Pancreas (tissue), 10 donors: ENCODE measurements at regions not wholly inside any gene's neighbourhood (a gene's known extent, or its start where the extent isn't known, plus 50 kb on each side); places are given as distances from the start of the nearest gene placed in this dataset.

Source experiments
- ATAC-seq, 4 donors: fragments of 200-7000 bp; cut with Tn5 transposase; one replicate each; pipeline versions ENCODE4 v1.8.0 to v1.9.1; 2020; ENCODE audit warnings: mild to moderate bottlenecking in 4 of 4, moderate library complexity in 4 of 4
- DNase-seq, 6 donors: peaks; one replicate each; pipeline ENCODE4 v3.0.0-alpha.2; 2020
- FAIRE-seq: peaks from 2 replicates; lab custom pipeline; 2012; peaks lifted over from hg19 to GRCh38; lab: Jason Lieb, UNC
- H3K27ac ChIP-seq, 4 donors: fragments of 200-600 bp; sonication (generic); 1 replicate in 3 of 4; 2 replicates in 1 of 4; pipeline versions ENCODE4 v1.5.0 to v1.8.0; 2020
- H3K27me3 ChIP-seq, 4 donors: fragments of 200-600 bp; one replicate each; pipeline ENCODE4 v1.8.0; 2021
- H3K36me3 ChIP-seq, 3 donors: fragments of 200-600 bp; sonication (generic) in 1 of 3; one replicate each; pipeline versions ENCODE4 v1.5.0 to v1.8.0; 2020 to 2021
- H3K4me1 ChIP-seq, 3 donors: fragments of 200-600 bp; one replicate each; pipeline ENCODE4 v1.8.0; 2021
- H3K4me3 ChIP-seq, 4 donors: fragments of 200-600 bp; sonication (generic) in 2 of 4; one replicate each; pipeline versions ENCODE4 v1.5.0 to v1.8.0; 2020 to 2021
- H3K9me3 ChIP-seq, 4 donors: fragments of 200-600 bp; one replicate each; pipeline ENCODE4 v1.8.0; 2021
- WGBS, 2 donors: extraction: QIAGEN DNeasy Blood & Tissue Kit; methylation state at CpG; one replicate each; pipeline ENCODE4 v1.1.7; 2013; 5-methylcytosine and 5-hydroxymethylcytosine counted together
- intact Hi-C, 3 donors: fragments of 100-400 bp; cut with DNase I; formaldehyde crosslinking; loops; one replicate each; pipeline versions ENCODE4 v1.11.1 to v1.14.2; 2022
- TF ChIP-seq, protein P1 (sequence below), 4 donors: fragments of 200-600 bp; sonication (generic) in 3 of 4; IDR thresholded peaks; one replicate each; pipeline versions ENCODE4 v1.5.0 to v1.8.0; 2021; ENCODE audit warnings: antibody characterized with exemption in 4 of 4
- donor health status: healthy with polysubstance abuse.
- donor health status: DM: no; HTN: no; CAD: no; lungs with moderate emphysema.
- donor health status: DM: no; HTN: no; CAD: no.
- donor health status: control.
- donor health status: control.
- donor health status: Bipolar disorder and iron deficiency.
- donor health status: DM: yes; HTN: yes; CAD: no.
- donor health status: DM: no; HTN: no; CAD: no.
- donor health status: DM: no; HTN: no; CAD: no.
- donor health status: DM: yes; HTN: yes; CAD: no.

DNA sequence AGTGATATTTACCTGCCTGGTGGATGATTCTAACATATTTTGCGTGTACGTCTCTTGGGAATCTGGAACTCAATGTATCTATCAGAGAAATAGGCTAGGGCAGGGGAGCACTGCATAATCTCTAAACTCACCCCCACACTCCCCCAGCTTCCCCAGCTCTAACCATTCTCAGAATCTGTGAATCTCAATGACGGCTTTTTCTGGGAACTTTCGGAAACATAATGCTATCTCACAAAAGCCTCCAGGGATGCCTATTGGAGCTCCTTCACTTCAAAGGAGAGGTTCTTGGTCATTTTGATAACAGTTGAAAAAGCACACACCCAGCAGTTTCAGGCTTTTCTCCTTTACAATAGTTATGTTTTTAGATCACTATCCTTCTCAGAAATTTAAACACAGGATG lies 113.8 kb upstream of the MAGI3 start:
- Histone ChIP-seq H3K4me3 (no peak overlapping the region), H3K4me1 (peaks cover 0 to 8% (median 5%) of the 10 kb centered on the region in 3 donors), H3K27me3 (no peaks in the 10 kb centered on the region), H3K36me3 (no peaks in the 10 kb centered on the region), H3K27ac (no peak overlapping the region), H3K9me3 (no peaks in the 10 kb centered on the region)
- intact Hi-C loops: no loop called here
- no peak for ATAC-seq
- no peak for DNase-seq
- FAIRE-seq: no peak
- TF ChIP-seq, protein P1, sequence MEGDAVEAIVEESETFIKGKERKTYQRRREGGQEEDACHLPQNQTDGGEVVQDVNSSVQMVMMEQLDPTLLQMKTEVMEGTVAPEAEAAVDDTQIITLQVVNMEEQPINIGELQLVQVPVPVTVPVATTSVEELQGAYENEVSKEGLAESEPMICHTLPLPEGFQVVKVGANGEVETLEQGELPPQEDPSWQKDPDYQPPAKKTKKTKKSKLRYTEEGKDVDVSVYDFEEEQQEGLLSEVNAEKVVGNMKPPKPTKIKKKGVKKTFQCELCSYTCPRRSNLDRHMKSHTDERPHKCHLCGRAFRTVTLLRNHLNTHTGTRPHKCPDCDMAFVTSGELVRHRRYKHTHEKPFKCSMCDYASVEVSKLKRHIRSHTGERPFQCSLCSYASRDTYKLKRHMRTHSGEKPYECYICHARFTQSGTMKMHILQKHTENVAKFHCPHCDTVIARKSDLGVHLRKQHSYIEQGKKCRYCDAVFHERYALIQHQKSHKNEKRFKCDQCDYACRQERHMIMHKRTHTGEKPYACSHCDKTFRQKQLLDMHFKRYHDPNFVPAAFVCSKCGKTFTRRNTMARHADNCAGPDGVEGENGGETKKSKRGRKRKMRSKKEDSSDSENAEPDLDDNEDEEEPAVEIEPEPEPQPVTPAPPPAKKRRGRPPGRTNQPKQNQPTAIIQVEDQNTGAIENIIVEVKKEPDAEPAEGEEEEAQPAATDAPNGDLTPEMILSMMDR (IDR thresholded peaks at IDR 0.05): no peak
- 94 to 95% methylated on average over 4 of the region's 4 CpGs for WGBS, 2 donors

DNA sequence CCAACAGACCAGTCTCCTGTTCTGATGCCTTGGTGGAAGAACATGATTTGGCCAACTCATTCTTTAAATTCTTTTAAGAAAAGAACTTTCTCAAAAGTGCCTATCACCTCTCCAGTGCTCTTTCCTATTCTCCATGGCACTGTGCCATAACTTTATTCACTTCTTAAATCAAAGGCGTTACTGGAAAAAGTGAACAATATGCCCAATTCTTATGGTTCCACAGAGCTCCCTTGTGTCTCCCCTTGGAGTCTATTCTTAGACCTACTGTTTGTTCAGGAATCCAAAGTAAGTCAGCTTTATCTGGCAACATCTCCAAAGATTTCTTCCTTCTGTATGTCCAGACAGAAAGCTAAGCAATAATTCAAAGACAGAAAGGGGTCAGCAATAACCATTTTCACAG lies 111.9 kb upstream of the MAGI3 start:
- DNase-seq (no peak), ATAC-seq (no peak), FAIRE-seq (no peak)
- Histone ChIP-seq H3K27ac (no peak overlapping the region), H3K27me3 (no peaks in the 10 kb centered on the region), H3K9me3 (no peaks in the 10 kb centered on the region), H3K4me1 (peaks cover 0 to 8% (median 5%) of the 10 kb centered on the region in 3 donors), H3K36me3 (no peaks in the 10 kb centered on the region), H3K4me3 (no peak overlapping the region)
- TF ChIP-seq, protein P1 (IDR thresholded peaks at IDR 0.05): no peak
- WGBS, 2 donors: 72 to 84% methylated on average over 1 of the region's 1 CpG
- intact Hi-C loops: no loop called here

DNA sequence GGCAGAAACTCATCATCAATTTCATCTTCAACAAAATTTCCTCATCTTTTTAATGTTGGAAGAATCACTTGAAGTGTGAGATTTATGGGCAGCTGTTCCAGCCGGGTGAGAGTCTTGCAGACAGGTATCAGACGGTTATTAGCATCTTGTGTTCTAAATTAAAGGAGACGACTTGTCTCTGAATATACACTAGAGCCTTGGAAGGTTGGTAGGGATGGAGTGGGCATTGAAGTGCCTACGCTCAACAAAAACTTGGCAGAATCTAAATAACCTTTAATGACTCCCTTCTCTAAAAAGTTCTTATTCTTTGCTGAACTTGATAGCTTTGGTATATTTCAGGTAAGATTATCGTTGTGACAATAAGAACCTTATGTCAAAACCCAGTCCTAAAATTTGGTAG lies 111.5 kb upstream of the MAGI3 start:
- peaks cover 0 to 8% (median 8%) of the 10 kb centered on the region in 3 donors for H3K4me1 ChIP-seq
- FAIRE-seq (no peak), ATAC-seq (no peak), DNase-seq (no peak)
- 89 to 91% methylated on average over 5 of the region's 5 CpGs for WGBS, 2 donors
- no peak overlapping the region for H3K4me3 ChIP-seq
- TF ChIP-seq, protein P1 (IDR thresholded peaks at IDR 0.05): no peak
- H3K9me3 ChIP-seq: no peaks in the 10 kb centered on the region
- H3K27me3 ChIP-seq: no peaks in the 10 kb centered on the region
- no peaks in the 10 kb centered on the region for H3K36me3 ChIP-seq
- no peak overlapping the region for H3K27ac ChIP-seq
- intact Hi-C loops: no loop called here

DNA sequence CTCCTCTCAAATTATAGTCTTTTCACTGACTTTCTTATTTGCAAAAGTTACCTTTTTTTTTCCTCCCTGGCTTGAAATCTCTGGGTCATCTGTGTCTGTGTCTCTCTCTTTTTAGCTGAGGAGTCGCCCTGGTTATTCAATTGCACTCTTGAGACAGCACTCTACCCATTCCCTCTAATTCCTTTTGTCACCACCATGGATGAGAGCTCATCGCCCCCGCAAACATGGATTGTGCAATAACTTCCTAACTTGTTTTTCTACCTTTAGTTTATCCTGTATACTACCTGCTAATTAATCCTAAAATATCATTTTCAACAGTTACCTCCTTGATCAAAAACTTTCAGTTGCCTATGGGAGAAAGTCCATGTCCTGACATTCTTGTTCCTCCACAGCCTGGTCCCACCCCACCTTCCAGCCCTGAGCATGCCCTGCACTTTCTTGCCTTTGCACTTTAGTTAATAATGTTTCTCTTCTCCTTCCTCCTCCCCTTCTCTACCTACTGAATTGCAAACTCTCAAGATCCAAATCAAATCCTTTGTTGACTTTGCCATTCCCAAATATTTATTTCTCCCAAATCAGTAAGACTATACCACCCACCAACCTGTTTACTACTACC lies 110.4 kb upstream of the MAGI3 start:
- Histone ChIP-seq H3K9me3 (no peaks in the 10 kb centered on the region), H3K27ac (no peak overlapping the region), H3K4me3 (no peak overlapping the region), H3K27me3 (no peaks in the 10 kb centered on the region), H3K36me3 (no peaks in the 10 kb centered on the region), H3K4me1 (peaks cover 0 to 10% (median 8%) of the 10 kb centered on the region in 3 donors)
- ATAC-seq: peak in 2 of 4 donors; percentile 15 to 27
- intact Hi-C loops: loop anchor here in 1 of 3 donors (10.0 kb wide), 1 partner anchor 85 kb away; no protein-coding TSS in a partner anchor
- DNase-seq: no peak
- 67 to 74% methylated on average over 3 of the region's 3 CpGs for WGBS, 2 donors
- no peak for FAIRE-seq
- TF ChIP-seq, protein P1 (IDR thresholded peaks at IDR 0.05): no peak

DNA sequence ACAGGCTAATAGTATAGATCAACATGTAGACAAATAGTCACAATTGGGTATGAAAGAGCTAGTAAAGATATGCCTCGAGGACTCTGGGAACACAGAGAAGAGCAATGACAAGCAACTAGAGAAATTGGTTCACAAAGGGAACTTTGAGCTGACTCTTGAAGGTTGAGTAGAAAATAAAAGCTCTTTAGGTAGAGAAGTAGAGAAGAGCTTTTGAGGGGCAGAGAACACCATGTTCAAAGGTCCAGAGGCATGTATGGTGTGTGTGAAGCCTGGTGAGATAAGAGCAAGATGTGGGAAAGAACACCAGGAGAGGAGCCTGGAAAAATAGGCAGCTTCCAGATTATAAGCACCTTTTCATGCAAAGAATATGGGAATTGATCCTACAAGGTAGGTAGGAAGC lies 109.7 kb upstream of the MAGI3 start:
- peaks cover 0 to 10% (median 8%) of the 10 kb centered on the region in 3 donors for H3K4me1 ChIP-seq
- 35 to 42% methylated on average over 1 of the region's 1 CpG for WGBS, 2 donors
- TF ChIP-seq, protein P1 (IDR thresholded peaks at IDR 0.05): no peak

More for the DNA sequence above, 109.7 kb upstream of the MAGI3 start:
- Histone ChIP-seq H3K27ac (no peak overlapping the region), H3K36me3 (no peaks in the 10 kb centered on the region), H3K4me3 (no peak overlapping the region), H3K27me3 (no peaks in the 10 kb centered on the region), H3K9me3 (no peaks in the 10 kb centered on the region)
- intact Hi-C loops: loop anchor here in 1 of 3 donors (10.0 kb wide), 1 partner anchor 84 kb away; no protein-coding TSS in a partner anchor
- DNase-seq: no peak
- FAIRE-seq: no peak
- peak in 1 of 4 donors; percentile 46 for ATAC-seq
